Thoracic aorta (tissue), 2 donors: ENCODE measurements at regions not wholly inside any gene's neighbourhood (a gene's known extent, or its start where the extent isn't known, plus 50 kb on each side); places are given as distances from the start of the nearest gene placed in this dataset.

ENCODE experiments used
- ATAC-seq: fragments of 150-250 bp; one replicate; pipeline ENCODE4 v1.8.0; 2017; ENCODE audit warnings: low read depth; ENCODE audit not compliant: insufficient number of reproducible peaks, low FRiP score
- DNase-seq: peaks from one replicate; pipeline ENCODE4 v3.0.0-alpha.2; 2020; ENCODE audit warnings: low spot score
- H3K27ac ChIP-seq, 2 donors: fragments of 200-600 bp; sonication (generic); 1 replicate in 1 of 2; 2 replicates in 1 of 2; pipeline ENCODE4 v1.5.1; 2016; ENCODE audit warnings: mild to moderate bottlenecking in 2 of 2, moderate library complexity in 2 of 2
- H3K27me3 ChIP-seq: fragments of 200-600 bp; sonication (generic); replicated peaks from 2 replicates; pipeline ENCODE4 v1.6.0; 2016; ENCODE audit warnings: mild to moderate bottlenecking; ENCODE audit not compliant: insufficient read depth
- H3K36me3 ChIP-seq: fragments of 200-600 bp; sonication (generic); one replicate; pipeline ENCODE4 v1.5.1; 2016
- H3K4me1 ChIP-seq, 2 donors: fragments of 200-600 bp; sonication (generic); 1 replicate in 1 of 2; 2 replicates in 1 of 2; pipeline versions ENCODE4 v1.5.1 to v1.6.0; 2016; ENCODE audit warnings: low read depth in 2 of 2, mild to moderate bottlenecking in 1 of 2; ENCODE audit not compliant: control insufficient read depth in 1 of 2
- H3K4me3 ChIP-seq: fragments of 200-600 bp; sonication (generic); 2 replicates; pipeline ENCODE4 v1.5.1; 2016; ENCODE audit warnings: mild to moderate bottlenecking
- H3K9me3 ChIP-seq: fragments of 200-600 bp; sonication (generic); 2 replicates; pipeline ENCODE4 v1.5.1; 2016
- TF ChIP-seq, protein P1 (sequence below): fragments of 200-600 bp; sonication (generic); IDR thresholded peaks from one replicate; pipeline ENCODE4 v1.5.1; 2019; ENCODE audit warnings: antibody characterized with exemption

DNA sequence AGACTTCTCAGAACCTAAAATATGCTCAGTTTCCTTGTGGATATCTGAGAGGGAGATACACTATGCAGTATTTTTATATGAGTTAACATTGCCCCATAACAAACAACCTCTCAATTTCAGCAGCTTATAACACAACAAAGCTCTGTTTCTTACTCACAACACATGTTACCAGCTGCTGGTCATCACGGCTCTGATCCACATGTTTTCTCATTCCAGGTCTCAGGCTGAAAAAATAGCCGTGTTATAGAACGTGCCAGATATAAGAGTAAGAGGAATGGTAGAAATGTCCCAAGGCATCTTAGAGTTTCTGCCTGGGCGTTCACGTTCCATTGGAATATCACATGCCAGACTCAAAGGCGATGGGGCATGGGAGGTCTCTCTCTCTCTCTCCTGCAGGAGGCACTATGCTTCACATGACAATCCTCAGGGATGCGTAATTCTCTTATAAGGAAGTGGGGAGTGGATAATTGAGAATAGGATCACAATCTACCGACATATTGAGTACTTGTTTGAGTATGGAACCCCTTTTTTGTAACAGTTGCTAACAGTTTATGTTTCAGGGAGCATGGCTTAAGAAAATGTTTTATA is 246.6 kb downstream of the NHLRC3 start:
- ATAC-seq (no peak), DNase-seq (no peak)
- H3K4me3 ChIP-seq, result no peak overlapping the region
- H3K36me3 ChIP-seq, result no peaks in the 10 kb centered on the region
- no peak overlapping the region for H3K27ac ChIP-seq
- H3K27me3 ChIP-seq, result no peaks in the 10 kb centered on the region
- H3K9me3 ChIP-seq, result peaks cover 6% of the 10 kb centered on the region
- no peaks in the 10 kb centered on the region for H3K4me1 ChIP-seq
- TF ChIP-seq, protein P1, sequence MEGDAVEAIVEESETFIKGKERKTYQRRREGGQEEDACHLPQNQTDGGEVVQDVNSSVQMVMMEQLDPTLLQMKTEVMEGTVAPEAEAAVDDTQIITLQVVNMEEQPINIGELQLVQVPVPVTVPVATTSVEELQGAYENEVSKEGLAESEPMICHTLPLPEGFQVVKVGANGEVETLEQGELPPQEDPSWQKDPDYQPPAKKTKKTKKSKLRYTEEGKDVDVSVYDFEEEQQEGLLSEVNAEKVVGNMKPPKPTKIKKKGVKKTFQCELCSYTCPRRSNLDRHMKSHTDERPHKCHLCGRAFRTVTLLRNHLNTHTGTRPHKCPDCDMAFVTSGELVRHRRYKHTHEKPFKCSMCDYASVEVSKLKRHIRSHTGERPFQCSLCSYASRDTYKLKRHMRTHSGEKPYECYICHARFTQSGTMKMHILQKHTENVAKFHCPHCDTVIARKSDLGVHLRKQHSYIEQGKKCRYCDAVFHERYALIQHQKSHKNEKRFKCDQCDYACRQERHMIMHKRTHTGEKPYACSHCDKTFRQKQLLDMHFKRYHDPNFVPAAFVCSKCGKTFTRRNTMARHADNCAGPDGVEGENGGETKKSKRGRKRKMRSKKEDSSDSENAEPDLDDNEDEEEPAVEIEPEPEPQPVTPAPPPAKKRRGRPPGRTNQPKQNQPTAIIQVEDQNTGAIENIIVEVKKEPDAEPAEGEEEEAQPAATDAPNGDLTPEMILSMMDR, result no peak
